Progenitor cell of endocrine pancreas (in vitro differentiated cells): ENCODE measurements at regions not wholly inside any gene's neighbourhood (a gene's known extent, or its start where the extent isn't known, plus 50 kb on each side); places are given as distances from the start of the nearest gene placed in this dataset.

Source experiments
- DNase-seq: peaks from one replicate; pipeline ENCODE4 v3.0.0; 2021; ENCODE audit warnings: low spot score; ENCODE audit not compliant: unreplicated experiment
- H3K27ac Mint-ChIP-seq: 2 replicates; pipeline ENCODE4 v1.8.0; 2021; ENCODE audit warnings: mild to moderate bottlenecking, moderate library complexity, mixed read lengths
- H3K27me3 Mint-ChIP-seq: 2 replicates; pipeline ENCODE4 v1.8.0; 2021; ENCODE audit warnings: mixed read lengths
- H3K36me3 Mint-ChIP-seq: 2 replicates; pipeline ENCODE4 v1.8.0; 2022; ENCODE audit warnings: mixed read lengths; ENCODE audit not compliant: insufficient read depth
- H3K4me1 Mint-ChIP-seq: 2 replicates; pipeline ENCODE4 v1.8.0; 2021; ENCODE audit warnings: low read depth, mixed read lengths
- H3K4me3 Mint-ChIP-seq: 2 replicates; pipeline ENCODE4 v1.8.0; 2021; ENCODE audit warnings: low read depth, mild to moderate bottlenecking, moderate library complexity, mixed read lengths
- H3K9me3 Mint-ChIP-seq: 2 replicates; pipeline ENCODE4 v1.8.0; 2021; ENCODE audit warnings: low read depth, mixed read lengths
- CTCF ChIP-seq: fragments of 200-600 bp; sonication (generic); IDR thresholded peaks from one replicate; pipeline ENCODE4 v1.5.0; 2021; ENCODE audit warnings: antibody characterized with exemption, mild to moderate bottlenecking; ENCODE audit not compliant: unreplicated experiment

GRCh38 chr2:198444800-198445287 lies 640.5 kb downstream of the PLCL1 start:
- Mint-ChIP-seq H3K36me3 (no peaks in the 10 kb centered on the region), H3K27ac (no peak overlapping the region), H3K9me3 (no peaks in the 10 kb centered on the region), H3K4me1 (no peaks in the 10 kb centered on the region), H3K27me3 (no peaks in the 10 kb centered on the region), H3K4me3 (no peak overlapping the region)
- DNase-seq: no peak
- TF ChIP-seq CTCF: no peak

GRCh38 chr2:198441901-198442300 lies 637.5 kb downstream of the PLCL1 start:
- no peak for DNase-seq
- TF ChIP-seq CTCF: no peak
- H3K36me3 Mint-ChIP-seq: no peaks in the 10 kb centered on the region
- H3K27ac Mint-ChIP-seq: no peak overlapping the region
- no peaks in the 10 kb centered on the region for H3K9me3 Mint-ChIP-seq
- no peaks in the 10 kb centered on the region for H3K27me3 Mint-ChIP-seq
- no peaks in the 10 kb centered on the region for H3K4me1 Mint-ChIP-seq
- no peak overlapping the region for H3K4me3 Mint-ChIP-seq

- DNase-seq: no peak
- H3K36me3 Mint-ChIP-seq: no peaks in the 10 kb centered on the region
- no peak overlapping the region for H3K4me3 Mint-ChIP-seq
- no peak overlapping the region for H3K27ac Mint-ChIP-seq
- H3K27me3 Mint-ChIP-seq: no peaks in the 10 kb centered on the region
- H3K9me3 Mint-ChIP-seq: no peaks in the 10 kb centered on the region
- TF ChIP-seq CTCF: no peak
- no peaks in the 10 kb centered on the region for H3K4me1 Mint-ChIP-seq
Measured at GRCh38 chr2:198441246-198441645, 636.9 kb downstream of the PLCL1 start.

- Mint-ChIP-seq H3K9me3 (no peaks in the 10 kb centered on the region), H3K4me1 (no peaks in the 10 kb centered on the region), H3K27ac (no peak overlapping the region), H3K36me3 (no peaks in the 10 kb centered on the region), H3K4me3 (no peak overlapping the region), H3K27me3 (no peaks in the 10 kb centered on the region)
- DNase-seq: no peak
- TF ChIP-seq CTCF: no peak
Measured at GRCh38 chr2:198440833-198441232, 636.4 kb downstream of the PLCL1 start.

GRCh38 chr2:198438331-198438730 lies 633.9 kb downstream of the PLCL1 start:
- Mint-ChIP-seq H3K36me3 (no peaks in the 10 kb centered on the region), H3K4me1 (no peaks in the 10 kb centered on the region), H3K27ac (no peak overlapping the region), H3K9me3 (no peaks in the 10 kb centered on the region), H3K27me3 (no peaks in the 10 kb centered on the region), H3K4me3 (no peak overlapping the region)
- no peak for TF ChIP-seq CTCF
- no peak for DNase-seq
